ENCODE measurements at regions not wholly inside any gene's neighbourhood (a gene's known extent, or its start where the extent isn't known, plus 50 kb on each side); places are given as distances from the start of the nearest gene placed in this dataset.

DNA sequence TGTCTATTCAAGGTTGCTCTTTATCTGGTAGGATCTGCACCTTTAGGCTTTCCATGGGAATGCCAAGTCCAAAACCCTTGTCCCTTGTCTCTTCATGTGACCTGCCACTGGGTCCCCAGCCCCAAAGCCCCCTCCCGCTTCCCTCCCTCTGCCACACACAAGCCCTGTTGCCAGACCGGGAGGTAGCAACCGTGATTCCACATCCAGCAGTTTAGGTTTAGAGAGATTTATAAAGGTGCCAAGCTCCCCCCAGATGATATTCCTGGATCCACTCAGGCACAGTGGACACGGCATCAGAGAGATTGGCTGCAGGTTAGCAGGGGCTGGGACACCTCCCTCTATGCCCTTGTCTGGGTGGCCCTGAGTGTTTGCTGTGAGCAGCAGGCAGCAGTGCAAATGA, 504.7 kb downstream of the CCDC171 start:
- no peak for TF ChIP-seq NFYB (IDR thresholded peaks at IDR 0.05; ENCODE audit: extremely low read depth, insufficient read length)
- no peak for TF ChIP-seq ZBTB8A (IDR thresholded peaks at IDR 0.05; ENCODE audit: partially characterized antibody)
- TF ChIP-seq ELF2 (CRISPR knock-in tag; IDR thresholded peaks at IDR 0.05): no peak
- TF ChIP-seq CTCF (IDR thresholded peaks at IDR 0.05 in 2 of 3, conservative IDR thresholded peaks at IDR 0.05 in 1 of 3; ENCODE audit: insufficient read depth in 2 of 3, low read depth in 1 of 3, low read length in 3 of 3): no peak

All from K562 (cell line).